ENCODE measurements at regions not wholly inside any gene's neighbourhood (a gene's known extent, or its start where the extent isn't known, plus 50 kb on each side); places are given as distances from the start of the nearest gene placed in this dataset.

GRCh38 chr14:28870033-28870564, 103.5 kb downstream of the FOXG1 start (continued):
- TF ChIP-seq, protein P1, sequence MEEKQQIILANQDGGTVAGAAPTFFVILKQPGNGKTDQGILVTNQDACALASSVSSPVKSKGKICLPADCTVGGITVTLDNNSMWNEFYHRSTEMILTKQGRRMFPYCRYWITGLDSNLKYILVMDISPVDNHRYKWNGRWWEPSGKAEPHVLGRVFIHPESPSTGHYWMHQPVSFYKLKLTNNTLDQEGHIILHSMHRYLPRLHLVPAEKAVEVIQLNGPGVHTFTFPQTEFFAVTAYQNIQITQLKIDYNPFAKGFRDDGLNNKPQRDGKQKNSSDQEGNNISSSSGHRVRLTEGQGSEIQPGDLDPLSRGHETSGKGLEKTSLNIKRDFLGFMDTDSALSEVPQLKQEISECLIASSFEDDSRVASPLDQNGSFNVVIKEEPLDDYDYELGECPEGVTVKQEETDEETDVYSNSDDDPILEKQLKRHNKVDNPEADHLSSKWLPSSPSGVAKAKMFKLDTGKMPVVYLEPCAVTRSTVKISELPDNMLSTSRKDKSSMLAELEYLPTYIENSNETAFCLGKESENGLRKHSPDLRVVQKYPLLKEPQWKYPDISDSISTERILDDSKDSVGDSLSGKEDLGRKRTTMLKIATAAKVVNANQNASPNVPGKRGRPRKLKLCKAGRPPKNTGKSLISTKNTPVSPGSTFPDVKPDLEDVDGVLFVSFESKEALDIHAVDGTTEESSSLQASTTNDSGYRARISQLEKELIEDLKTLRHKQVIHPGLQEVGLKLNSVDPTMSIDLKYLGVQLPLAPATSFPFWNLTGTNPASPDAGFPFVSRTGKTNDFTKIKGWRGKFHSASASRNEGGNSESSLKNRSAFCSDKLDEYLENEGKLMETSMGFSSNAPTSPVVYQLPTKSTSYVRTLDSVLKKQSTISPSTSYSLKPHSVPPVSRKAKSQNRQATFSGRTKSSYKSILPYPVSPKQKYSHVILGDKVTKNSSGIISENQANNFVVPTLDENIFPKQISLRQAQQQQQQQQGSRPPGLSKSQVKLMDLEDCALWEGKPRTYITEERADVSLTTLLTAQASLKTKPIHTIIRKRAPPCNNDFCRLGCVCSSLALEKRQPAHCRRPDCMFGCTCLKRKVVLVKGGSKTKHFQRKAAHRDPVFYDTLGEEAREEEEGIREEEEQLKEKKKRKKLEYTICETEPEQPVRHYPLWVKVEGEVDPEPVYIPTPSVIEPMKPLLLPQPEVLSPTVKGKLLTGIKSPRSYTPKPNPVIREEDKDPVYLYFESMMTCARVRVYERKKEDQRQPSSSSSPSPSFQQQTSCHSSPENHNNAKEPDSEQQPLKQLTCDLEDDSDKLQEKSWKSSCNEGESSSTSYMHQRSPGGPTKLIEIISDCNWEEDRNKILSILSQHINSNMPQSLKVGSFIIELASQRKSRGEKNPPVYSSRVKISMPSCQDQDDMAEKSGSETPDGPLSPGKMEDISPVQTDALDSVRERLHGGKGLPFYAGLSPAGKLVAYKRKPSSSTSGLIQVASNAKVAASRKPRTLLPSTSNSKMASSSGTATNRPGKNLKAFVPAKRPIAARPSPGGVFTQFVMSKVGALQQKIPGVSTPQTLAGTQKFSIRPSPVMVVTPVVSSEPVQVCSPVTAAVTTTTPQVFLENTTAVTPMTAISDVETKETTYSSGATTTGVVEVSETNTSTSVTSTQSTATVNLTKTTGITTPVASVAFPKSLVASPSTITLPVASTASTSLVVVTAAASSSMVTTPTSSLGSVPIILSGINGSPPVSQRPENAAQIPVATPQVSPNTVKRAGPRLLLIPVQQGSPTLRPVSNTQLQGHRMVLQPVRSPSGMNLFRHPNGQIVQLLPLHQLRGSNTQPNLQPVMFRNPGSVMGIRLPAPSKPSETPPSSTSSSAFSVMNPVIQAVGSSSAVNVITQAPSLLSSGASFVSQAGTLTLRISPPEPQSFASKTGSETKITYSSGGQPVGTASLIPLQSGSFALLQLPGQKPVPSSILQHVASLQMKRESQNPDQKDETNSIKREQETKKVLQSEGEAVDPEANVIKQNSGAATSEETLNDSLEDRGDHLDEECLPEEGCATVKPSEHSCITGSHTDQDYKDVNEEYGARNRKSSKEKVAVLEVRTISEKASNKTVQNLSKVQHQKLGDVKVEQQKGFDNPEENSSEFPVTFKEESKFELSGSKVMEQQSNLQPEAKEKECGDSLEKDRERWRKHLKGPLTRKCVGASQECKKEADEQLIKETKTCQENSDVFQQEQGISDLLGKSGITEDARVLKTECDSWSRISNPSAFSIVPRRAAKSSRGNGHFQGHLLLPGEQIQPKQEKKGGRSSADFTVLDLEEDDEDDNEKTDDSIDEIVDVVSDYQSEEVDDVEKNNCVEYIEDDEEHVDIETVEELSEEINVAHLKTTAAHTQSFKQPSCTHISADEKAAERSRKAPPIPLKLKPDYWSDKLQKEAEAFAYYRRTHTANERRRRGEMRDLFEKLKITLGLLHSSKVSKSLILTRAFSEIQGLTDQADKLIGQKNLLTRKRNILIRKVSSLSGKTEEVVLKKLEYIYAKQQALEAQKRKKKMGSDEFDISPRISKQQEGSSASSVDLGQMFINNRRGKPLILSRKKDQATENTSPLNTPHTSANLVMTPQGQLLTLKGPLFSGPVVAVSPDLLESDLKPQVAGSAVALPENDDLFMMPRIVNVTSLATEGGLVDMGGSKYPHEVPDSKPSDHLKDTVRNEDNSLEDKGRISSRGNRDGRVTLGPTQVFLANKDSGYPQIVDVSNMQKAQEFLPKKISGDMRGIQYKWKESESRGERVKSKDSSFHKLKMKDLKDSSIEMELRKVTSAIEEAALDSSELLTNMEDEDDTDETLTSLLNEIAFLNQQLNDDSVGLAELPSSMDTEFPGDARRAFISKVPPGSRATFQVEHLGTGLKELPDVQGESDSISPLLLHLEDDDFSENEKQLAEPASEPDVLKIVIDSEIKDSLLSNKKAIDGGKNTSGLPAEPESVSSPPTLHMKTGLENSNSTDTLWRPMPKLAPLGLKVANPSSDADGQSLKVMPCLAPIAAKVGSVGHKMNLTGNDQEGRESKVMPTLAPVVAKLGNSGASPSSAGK (IDR thresholded peaks at IDR 0.05), result no peak
